ENCODE measurements at regions not wholly inside any gene's neighbourhood (a gene's known extent, or its start where the extent isn't known, plus 50 kb on each side); places are given as distances from the start of the nearest gene placed in this dataset.
"Not testable (repeated sequence)": the region's sequence is repeated elsewhere in the genome, so short reads cannot be mapped to it uniquely, and the experiment has no call there.

GRCh38 chr10:16155834-16156233 lies 281.0 kb upstream of the PTER start:
- Histone ChIP-seq H3K79me2 (ENCODE audit: insufficient read depth) (no peaks in the 10 kb centered on the region), H3K9me2 (ENCODE audit: insufficient read depth) (no peaks in the 10 kb centered on the region), H3K4me3 (no peak overlapping the region), H3K9me3 (ENCODE audit: low read depth) (no peaks in the 10 kb centered on the region), H3K9ac (no peak overlapping the region), H2AFZ (no peak overlapping the region), H3K4me1 (ENCODE audit: insufficient read depth) (no peaks in the 10 kb centered on the region), H4K20me1 (ENCODE audit: insufficient read depth) (no peaks in the 10 kb centered on the region), H3K36me3 (ENCODE audit: low read depth) (no peaks in the 10 kb centered on the region), H3K27me3 (replicated peaks; ENCODE audit: insufficient read depth) (no peaks in the 10 kb centered on the region), H3K27ac (no peak overlapping the region), H3K4me2 (ENCODE audit: unreplicated experiment) (no peak overlapping the region), H3F3A (ENCODE audit: insufficient read depth) (no peaks in the 10 kb centered on the region)
- WGBS, 2 experiments (ENCODE audit: low coverage in 1 of 2, low lambda C conversion rate in 2 of 2, missing lambda C conversion rate in 2 of 2): 7 to 9% methylated on average over 1 of the region's 1 CpG
- DNase-seq: no peak
- in situ Hi-C loops (cut with MboI): no loop called here
- no peak for TF ChIP-seq EZH2phosphoT487 (IDR thresholded peaks at IDR 0.05; ENCODE audit: insufficient read depth, low read depth)
- TF ChIP-seq EZH2 (IDR thresholded peaks at IDR 0.05; ENCODE audit: insufficient read depth, poor library complexity, severe bottlenecking): no peak

GRCh38 chr10:16156681-16157080 lies 280.1 kb upstream of the PTER start:
- in situ Hi-C loops (cut with MboI): no loop called here
- no peaks in the 10 kb centered on the region for H4K20me1 ChIP-seq (ENCODE audit: insufficient read depth)
- H3K9me2 ChIP-seq (ENCODE audit: insufficient read depth): no peaks in the 10 kb centered on the region
- TF ChIP-seq EZH2 (IDR thresholded peaks at IDR 0.05; ENCODE audit: insufficient read depth, poor library complexity, severe bottlenecking): no peak
- no peak for TF ChIP-seq EZH2phosphoT487 (IDR thresholded peaks at IDR 0.05; ENCODE audit: insufficient read depth, low read depth)
- H3F3A ChIP-seq (ENCODE audit: insufficient read depth): no peaks in the 10 kb centered on the region
- WGBS, 2 experiments (ENCODE audit: low coverage in 1 of 2, low lambda C conversion rate in 2 of 2, missing lambda C conversion rate in 2 of 2): 57 to 61% methylated on average over 7 of the region's 7 CpGs
- no peaks in the 10 kb centered on the region for H3K4me1 ChIP-seq (ENCODE audit: insufficient read depth)
- H2AFZ ChIP-seq: no peak overlapping the region
- H3K9ac ChIP-seq: no peak overlapping the region
- no peak overlapping the region for H3K4me2 ChIP-seq (ENCODE audit: unreplicated experiment)
- no peak for DNase-seq
- no peaks in the 10 kb centered on the region for H3K27me3 ChIP-seq (replicated peaks; ENCODE audit: insufficient read depth)
- no peak overlapping the region for H3K4me3 ChIP-seq
- no peaks in the 10 kb centered on the region for H3K36me3 ChIP-seq (ENCODE audit: low read depth)
- no peaks in the 10 kb centered on the region for H3K79me2 ChIP-seq (ENCODE audit: insufficient read depth)
- no peaks in the 10 kb centered on the region for H3K9me3 ChIP-seq (ENCODE audit: low read depth)
- no peak overlapping the region for H3K27ac ChIP-seq

GRCh38 chr10:16165067-16165466 lies 271.7 kb upstream of the PTER start:
- H2AFZ ChIP-seq; H3K9ac ChIP-seq; in situ Hi-C loops (cut with MboI); H3K9me3 ChIP-seq (ENCODE audit: low read depth); H3F3A ChIP-seq (ENCODE audit: insufficient read depth); H3K9me2 ChIP-seq (ENCODE audit: insufficient read depth); H3K4me3 ChIP-seq; H3K36me3 ChIP-seq (ENCODE audit: low read depth); H3K27ac ChIP-seq; H4K20me1 ChIP-seq (ENCODE audit: insufficient read depth); H3K79me2 ChIP-seq (ENCODE audit: insufficient read depth); H3K4me2 ChIP-seq (ENCODE audit: unreplicated experiment); H3K27me3 ChIP-seq (replicated peaks; ENCODE audit: insufficient read depth); H3K4me1 ChIP-seq (ENCODE audit: insufficient read depth); DNase-seq: not testable (repeated sequence)
- WGBS, 2 experiments (ENCODE audit: low coverage in 1 of 2, low lambda C conversion rate in 2 of 2, missing lambda C conversion rate in 2 of 2): 6 to 8% methylated on average over 3 of the region's 3 CpGs

GRCh38 chr10:16182144-16182543 lies 254.7 kb upstream of the PTER start:
- 14 to 19% methylated on average over 6 of the region's 6 CpGs for WGBS, 2 experiments (ENCODE audit: low coverage in 1 of 2, low lambda C conversion rate in 2 of 2, missing lambda C conversion rate in 2 of 2)
- no peaks in the 10 kb centered on the region for H4K20me1 ChIP-seq (ENCODE audit: insufficient read depth)
- H3K9me2 ChIP-seq (ENCODE audit: insufficient read depth): no peaks in the 10 kb centered on the region
- peaks cover 25% of the 10 kb centered on the region for H3K4me1 ChIP-seq (ENCODE audit: insufficient read depth)
- peak overlapping the region; percentile 24 for H3K4me2 ChIP-seq (ENCODE audit: unreplicated experiment)
- in situ Hi-C loops (cut with MboI): no loop called here
- no peak for TF ChIP-seq EZH2phosphoT487 (IDR thresholded peaks at IDR 0.05; ENCODE audit: insufficient read depth, low read depth)
- no peak for TF ChIP-seq EZH2 (IDR thresholded peaks at IDR 0.05; ENCODE audit: insufficient read depth, poor library complexity, severe bottlenecking)
- no peaks in the 10 kb centered on the region for H3K9me3 ChIP-seq (ENCODE audit: low read depth)
- H3F3A ChIP-seq (ENCODE audit: insufficient read depth): peaks cover 29% of the 10 kb centered on the region; the same call in 1 of the 2 replicates
- DNase-seq: peak; percentile 3
- peaks cover 19% of the 10 kb centered on the region; the same call in 1 of the 2 replicates for H3K27me3 ChIP-seq (replicated peaks; ENCODE audit: insufficient read depth)
- H2AFZ ChIP-seq: no peak overlapping the region
- no peaks in the 10 kb centered on the region for H3K79me2 ChIP-seq (ENCODE audit: insufficient read depth)
- no peak overlapping the region for H3K4me3 ChIP-seq
- no peak overlapping the region for H3K27ac ChIP-seq
- H3K36me3 ChIP-seq (ENCODE audit: low read depth): no peaks in the 10 kb centered on the region
- no peak overlapping the region for H3K9ac ChIP-seq

GRCh38 chr10:16182688-16183087 lies 254.1 kb upstream of the PTER start:
- 0 out of 2 replicates have a peak overlapping the region, but pooled peaks have one; percentile 32 for H3K27ac ChIP-seq
- DNase-seq: peak; percentile 79

More at GRCh38 chr10:16182688-16183087, 254.1 kb upstream of the PTER start:
- H3K36me3 ChIP-seq (ENCODE audit: low read depth): no peaks in the 10 kb centered on the region
- WGBS, 2 experiments (ENCODE audit: low coverage in 1 of 2, low lambda C conversion rate in 2 of 2, missing lambda C conversion rate in 2 of 2): 0 to 2% methylated on average over 3 of the region's 3 CpGs
- no peak for TF ChIP-seq EZH2phosphoT487 (IDR thresholded peaks at IDR 0.05; ENCODE audit: insufficient read depth, low read depth)
- no peak for TF ChIP-seq EZH2 (IDR thresholded peaks at IDR 0.05; ENCODE audit: insufficient read depth, poor library complexity, severe bottlenecking)
- H3K4me1 ChIP-seq (ENCODE audit: insufficient read depth): peaks cover 25% of the 10 kb centered on the region
- in situ Hi-C loops (cut with MboI): no loop called here
- no peak overlapping the region for H2AFZ ChIP-seq
- H3K9ac ChIP-seq: no peak overlapping the region
- H3K9me3 ChIP-seq (ENCODE audit: low read depth): no peaks in the 10 kb centered on the region
- H3K79me2 ChIP-seq (ENCODE audit: insufficient read depth): no peaks in the 10 kb centered on the region
- H4K20me1 ChIP-seq (ENCODE audit: insufficient read depth): no peaks in the 10 kb centered on the region
- H3K9me2 ChIP-seq (ENCODE audit: insufficient read depth): no peaks in the 10 kb centered on the region
- H3F3A ChIP-seq (ENCODE audit: insufficient read depth): peaks cover 29% of the 10 kb centered on the region; the same call in 1 of the 2 replicates
- peak overlapping the region; percentile 24 for H3K4me2 ChIP-seq (ENCODE audit: unreplicated experiment)
- peaks cover 19% of the 10 kb centered on the region; the same call in 1 of the 2 replicates for H3K27me3 ChIP-seq (replicated peaks; ENCODE audit: insufficient read depth)
- H3K4me3 ChIP-seq: no peak overlapping the region
